GM21529 (cell line): ENCODE measurements at regions not wholly inside any gene's neighbourhood (a gene's known extent, or its start where the extent isn't known, plus 50 kb on each side); places are given as distances from the start of the nearest gene placed in this dataset.
"Not testable (repeated sequence)": the region's sequence is repeated elsewhere in the genome, so short reads cannot be mapped to it uniquely, and the experiment has no call there.

ENCODE experiments used
- ATAC-seq: cut with Tn5 transposase; IDR thresholded peaks from one replicate; pipeline ENCODE4 v1.9.1; 2021; ENCODE audit not compliant: unreplicated experiment

DNA sequence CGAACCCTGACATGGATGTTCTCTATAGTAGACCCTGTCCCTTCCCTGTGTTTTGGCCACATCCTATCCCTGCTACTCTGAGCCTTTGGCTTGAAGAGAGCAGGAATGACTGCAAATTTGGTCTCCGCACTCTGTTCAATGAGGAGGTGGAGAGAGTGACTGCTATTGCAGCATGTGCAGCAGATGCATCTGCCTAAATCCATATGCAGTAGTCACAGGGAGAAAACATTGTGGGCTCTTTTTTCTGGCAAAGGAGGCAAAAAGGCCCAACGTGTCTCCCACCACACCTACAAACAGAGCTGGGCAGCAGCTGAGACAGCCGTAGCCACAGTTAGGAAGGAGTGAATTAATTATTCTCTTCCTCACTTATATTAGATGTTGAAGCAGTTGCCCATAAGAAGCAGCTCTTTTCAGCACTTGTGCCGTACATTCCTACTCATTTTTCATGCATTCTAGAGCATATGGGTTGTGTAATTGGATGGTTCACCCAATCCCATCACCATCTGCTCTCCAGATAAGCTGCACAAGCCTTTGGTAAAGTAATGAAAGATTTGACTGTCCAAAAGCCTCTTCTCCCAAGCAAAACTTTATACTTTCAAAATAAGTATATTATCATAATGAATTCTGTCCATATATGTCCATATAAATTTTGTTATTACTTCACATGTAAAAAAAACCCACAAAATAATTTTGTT lies 147.9 kb upstream of the FAM47A start:
- no peak for ATAC-seq

DNA sequence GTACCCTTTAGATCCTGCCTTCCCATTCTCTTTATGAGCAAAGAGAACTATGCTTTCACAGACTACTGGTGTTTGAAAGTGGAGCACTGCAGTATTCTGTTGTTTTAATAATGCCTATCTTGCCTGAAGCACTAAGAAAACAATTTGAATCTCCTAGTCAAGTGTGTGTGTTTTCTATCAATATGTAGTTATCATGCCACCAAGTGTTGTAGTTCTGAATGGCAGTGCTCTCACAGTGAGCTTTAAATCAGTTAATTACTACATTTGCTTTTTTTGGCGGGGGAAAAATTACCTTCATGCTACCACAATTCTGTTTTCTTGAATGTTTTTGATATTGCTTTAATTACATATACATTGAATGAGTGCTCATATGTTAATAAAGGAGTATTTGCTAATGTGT lies 143.6 kb upstream of the FAM47A start:
- no peak for ATAC-seq

DNA sequence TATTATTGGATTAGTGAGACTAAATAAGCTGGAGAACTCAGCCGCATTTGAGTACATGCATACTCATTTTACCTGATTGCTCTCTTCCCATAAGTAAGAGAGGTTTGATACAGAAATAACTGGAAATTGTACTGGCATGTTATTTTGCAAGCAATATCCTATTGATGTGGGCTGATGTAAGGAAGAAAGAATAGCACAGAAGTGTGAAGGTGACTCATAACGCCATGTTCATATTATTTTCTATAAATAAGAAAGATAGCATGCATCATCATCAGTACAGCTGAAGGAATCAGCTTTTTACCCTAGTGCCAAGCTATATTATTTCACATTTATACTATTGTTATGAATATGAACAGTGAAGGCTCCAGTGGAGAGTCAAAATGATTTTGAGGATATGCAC lies 138.3 kb upstream of the FAM47A start:
- no peak for ATAC-seq

DNA sequence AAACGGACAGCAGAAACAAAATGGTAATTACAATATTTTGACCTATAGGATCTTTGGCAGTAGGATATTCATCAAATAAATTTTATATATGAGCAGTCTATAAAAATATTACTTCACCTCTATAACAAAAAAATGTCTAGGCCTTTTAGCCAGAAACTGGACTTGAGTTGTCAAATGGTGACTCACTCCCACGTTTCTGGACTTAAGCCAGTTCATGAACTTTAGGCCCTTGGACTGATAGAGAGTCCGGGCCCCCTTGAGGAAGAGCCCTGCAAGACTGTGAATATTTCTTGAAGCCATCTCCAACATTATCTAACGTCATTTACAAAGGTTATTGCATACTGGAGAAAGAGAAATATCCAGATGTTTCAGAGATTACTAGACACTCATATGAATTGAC lies 106.8 kb upstream of the FAM47A start:
- no peak for ATAC-seq

DNA sequence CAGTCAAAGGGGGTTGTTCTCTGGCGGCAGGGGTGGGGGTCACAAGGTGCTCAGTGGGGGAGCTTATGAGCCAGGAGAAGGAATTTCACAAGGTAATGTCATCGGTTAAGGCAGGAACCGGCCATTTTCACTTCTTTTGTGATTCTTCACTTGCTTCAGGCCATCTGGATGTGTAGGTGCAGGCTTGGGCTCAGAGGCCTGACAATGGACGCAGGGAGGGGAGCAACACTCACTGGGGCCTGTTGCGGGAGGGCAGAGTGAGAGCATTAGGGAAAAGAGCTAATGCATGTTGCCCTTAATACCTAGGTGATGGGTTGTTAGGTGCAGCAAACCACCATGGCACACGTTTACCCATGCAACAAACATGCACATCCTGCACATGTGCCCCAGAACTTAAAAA lies 98.0 kb upstream of the FAM47A start:
- ATAC-seq: not testable (repeated sequence)

DNA sequence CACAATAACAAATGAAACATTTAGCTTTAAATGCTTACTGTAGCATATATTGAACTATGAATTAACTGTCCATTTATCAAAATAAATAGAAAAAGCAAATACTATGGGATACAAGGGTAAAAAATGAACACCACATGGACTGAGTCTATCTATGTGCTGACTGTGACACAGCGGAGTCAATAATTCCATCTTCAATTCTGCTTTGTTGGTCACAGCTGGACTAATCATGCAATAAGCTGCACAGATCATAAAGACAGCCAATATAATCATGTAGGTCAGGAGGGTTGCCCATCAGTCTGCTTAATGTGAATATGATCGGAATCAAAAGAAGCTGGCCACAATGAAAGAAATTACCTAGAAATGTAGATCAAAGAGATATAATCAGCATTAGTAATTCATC lies 95.7 kb upstream of the FAM47A start:
- ATAC-seq: no peak

DNA sequence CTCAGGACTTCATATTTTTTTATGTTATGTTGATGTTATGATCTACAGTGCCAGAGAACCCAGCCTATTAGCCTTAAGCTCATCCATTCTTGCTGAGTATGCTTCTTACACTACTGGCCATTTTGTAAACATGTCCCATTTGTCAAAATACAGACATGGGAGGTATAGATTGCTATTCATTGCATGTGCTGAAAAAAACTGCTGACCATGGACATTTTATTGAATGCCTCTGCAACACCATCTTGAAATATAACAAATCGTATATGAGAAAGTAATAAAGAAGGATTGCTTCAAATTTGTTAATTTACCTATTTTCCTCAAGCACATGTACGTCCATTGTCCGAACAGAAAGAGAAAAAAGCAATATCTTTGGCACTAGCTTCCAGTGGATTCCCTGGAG lies 91.5 kb upstream of the FAM47A start:
- no peak for ATAC-seq

DNA sequence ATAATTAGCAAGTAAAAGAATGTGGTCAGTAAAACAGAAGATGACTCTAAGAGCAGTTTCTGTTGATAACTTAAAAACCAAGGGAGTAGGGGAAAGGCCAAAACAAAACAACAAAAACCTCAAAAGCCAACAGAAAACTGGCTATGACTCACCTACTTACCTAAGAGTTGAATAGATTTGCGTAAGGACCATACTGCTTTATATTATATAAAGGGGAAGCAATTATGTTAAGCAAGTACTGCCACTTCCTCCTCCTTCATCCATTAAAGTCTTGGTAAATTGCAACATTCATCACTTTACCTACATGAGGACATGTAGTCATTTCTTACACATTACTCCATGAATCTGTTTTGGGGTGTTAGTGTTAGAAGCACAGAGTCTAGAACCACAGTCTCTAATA lies 85.9 kb upstream of the FAM47A start:
- ATAC-seq: no peak

DNA sequence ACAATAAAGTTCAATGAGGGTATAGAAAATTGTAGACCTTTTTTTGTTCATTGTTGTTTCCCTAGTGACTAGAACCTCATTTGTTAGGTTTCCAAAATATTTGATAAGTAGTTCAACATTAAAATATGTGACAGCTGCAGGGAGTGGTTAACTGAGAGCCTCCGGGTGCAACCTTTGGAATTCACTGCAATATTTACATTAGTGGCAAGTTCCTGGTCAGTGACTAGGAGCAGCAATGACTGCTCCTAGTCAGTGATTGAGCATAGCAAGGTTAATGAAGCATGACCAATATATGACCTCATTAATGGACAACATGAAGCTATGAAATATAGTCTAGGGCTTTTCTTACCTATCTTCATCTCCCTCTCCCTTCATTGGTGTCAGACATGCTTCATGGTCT lies 65.8 kb upstream of the FAM47A start:
- ATAC-seq: no peak
